ENCODE measurements at regions not wholly inside any gene's neighbourhood (a gene's known extent, or its start where the extent isn't known, plus 50 kb on each side); places are given as distances from the start of the nearest gene placed in this dataset.

DNA sequence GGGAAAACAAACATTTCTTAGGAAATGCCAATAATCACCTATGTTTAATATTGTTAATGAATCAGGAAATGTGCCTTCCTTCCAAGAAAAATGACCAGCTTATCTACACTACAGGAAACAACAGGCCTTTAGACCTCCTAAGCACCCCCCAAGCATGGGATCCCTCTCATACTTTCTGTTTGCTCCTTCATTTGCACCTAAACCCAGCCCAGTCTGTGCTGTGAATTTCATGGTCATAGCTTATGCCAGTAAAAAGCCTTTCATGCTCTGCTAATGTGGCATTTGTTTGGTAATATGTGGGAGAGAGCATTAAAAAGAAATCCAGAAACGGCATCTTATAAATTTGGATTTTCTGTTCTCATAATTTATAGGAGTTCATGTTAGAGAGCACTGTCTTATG lies 511.1 kb downstream of the EBF1 start (continued):
- TF ChIP-seq, protein P1, sequence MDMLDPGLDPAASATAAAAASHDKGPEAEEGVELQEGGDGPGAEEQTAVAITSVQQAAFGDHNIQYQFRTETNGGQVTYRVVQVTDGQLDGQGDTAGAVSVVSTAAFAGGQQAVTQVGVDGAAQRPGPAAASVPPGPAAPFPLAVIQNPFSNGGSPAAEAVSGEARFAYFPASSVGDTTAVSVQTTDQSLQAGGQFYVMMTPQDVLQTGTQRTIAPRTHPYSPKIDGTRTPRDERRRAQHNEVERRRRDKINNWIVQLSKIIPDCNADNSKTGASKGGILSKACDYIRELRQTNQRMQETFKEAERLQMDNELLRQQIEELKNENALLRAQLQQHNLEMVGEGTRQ (CRISPR knock-in tag; IDR thresholded peaks at IDR 0.05): no peak
- TF ChIP-seq ZNF396 (CRISPR knock-in tag; IDR thresholded peaks at IDR 0.05; ENCODE audit: borderline replicate concordance) (no peak), ZNF416 (CRISPR knock-in tag; IDR thresholded peaks at IDR 0.05) (no peak), RORB (CRISPR knock-in tag; IDR thresholded peaks at IDR 0.05) (no peak), KAT7 (CRISPR knock-in tag; IDR thresholded peaks at IDR 0.05; ENCODE audit: borderline replicate concordance) (no peak), NR3C1 (CRISPR knock-in tag; conservative IDR thresholded peaks at IDR 0.05; ENCODE audit: low read depth) (no peak)
- TF ChIP-seq, protein P2, sequence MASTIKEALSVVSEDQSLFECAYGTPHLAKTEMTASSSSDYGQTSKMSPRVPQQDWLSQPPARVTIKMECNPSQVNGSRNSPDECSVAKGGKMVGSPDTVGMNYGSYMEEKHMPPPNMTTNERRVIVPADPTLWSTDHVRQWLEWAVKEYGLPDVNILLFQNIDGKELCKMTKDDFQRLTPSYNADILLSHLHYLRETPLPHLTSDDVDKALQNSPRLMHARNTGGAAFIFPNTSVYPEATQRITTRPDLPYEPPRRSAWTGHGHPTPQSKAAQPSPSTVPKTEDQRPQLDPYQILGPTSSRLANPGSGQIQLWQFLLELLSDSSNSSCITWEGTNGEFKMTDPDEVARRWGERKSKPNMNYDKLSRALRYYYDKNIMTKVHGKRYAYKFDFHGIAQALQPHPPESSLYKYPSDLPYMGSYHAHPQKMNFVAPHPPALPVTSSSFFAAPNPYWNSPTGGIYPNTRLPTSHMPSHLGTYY (CRISPR knock-in tag; IDR thresholded peaks at IDR 0.05): no peak
- TF ChIP-seq, protein P3, sequence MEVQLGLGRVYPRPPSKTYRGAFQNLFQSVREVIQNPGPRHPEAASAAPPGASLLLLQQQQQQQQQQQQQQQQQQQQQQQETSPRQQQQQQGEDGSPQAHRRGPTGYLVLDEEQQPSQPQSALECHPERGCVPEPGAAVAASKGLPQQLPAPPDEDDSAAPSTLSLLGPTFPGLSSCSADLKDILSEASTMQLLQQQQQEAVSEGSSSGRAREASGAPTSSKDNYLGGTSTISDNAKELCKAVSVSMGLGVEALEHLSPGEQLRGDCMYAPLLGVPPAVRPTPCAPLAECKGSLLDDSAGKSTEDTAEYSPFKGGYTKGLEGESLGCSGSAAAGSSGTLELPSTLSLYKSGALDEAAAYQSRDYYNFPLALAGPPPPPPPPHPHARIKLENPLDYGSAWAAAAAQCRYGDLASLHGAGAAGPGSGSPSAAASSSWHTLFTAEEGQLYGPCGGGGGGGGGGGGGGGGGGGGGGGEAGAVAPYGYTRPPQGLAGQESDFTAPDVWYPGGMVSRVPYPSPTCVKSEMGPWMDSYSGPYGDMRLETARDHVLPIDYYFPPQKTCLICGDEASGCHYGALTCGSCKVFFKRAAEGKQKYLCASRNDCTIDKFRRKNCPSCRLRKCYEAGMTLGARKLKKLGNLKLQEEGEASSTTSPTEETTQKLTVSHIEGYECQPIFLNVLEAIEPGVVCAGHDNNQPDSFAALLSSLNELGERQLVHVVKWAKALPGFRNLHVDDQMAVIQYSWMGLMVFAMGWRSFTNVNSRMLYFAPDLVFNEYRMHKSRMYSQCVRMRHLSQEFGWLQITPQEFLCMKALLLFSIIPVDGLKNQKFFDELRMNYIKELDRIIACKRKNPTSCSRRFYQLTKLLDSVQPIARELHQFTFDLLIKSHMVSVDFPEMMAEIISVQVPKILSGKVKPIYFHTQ (CRISPR knock-in tag; IDR thresholded peaks at IDR 0.05): no peak
- TF ChIP-seq, protein P4, sequence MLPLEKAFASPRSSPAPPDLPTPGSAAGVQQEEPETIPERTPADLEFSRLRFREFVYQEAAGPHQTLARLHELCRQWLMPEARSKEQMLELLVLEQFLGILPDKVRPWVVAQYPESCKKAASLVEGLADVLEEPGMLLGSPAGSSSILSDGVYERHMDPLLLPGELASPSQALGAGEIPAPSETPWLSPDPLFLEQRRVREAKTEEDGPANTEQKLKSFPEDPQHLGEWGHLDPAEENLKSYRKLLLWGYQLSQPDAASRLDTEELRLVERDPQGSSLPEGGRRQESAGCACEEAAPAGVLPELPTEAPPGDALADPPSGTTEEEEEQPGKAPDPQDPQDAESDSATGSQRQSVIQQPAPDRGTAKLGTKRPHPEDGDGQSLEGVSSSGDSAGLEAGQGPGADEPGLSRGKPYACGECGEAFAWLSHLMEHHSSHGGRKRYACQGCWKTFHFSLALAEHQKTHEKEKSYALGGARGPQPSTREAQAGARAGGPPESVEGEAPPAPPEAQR (CRISPR knock-in tag; IDR thresholded peaks at IDR 0.05): no peak
- TF ChIP-seq, protein P5, sequence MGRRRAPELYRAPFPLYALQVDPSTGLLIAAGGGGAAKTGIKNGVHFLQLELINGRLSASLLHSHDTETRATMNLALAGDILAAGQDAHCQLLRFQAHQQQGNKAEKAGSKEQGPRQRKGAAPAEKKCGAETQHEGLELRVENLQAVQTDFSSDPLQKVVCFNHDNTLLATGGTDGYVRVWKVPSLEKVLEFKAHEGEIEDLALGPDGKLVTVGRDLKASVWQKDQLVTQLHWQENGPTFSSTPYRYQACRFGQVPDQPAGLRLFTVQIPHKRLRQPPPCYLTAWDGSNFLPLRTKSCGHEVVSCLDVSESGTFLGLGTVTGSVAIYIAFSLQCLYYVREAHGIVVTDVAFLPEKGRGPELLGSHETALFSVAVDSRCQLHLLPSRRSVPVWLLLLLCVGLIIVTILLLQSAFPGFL (CRISPR knock-in tag; IDR thresholded peaks at IDR 0.05; ENCODE audit: borderline replicate concordance): no peak
- TF ChIP-seq, protein P6, sequence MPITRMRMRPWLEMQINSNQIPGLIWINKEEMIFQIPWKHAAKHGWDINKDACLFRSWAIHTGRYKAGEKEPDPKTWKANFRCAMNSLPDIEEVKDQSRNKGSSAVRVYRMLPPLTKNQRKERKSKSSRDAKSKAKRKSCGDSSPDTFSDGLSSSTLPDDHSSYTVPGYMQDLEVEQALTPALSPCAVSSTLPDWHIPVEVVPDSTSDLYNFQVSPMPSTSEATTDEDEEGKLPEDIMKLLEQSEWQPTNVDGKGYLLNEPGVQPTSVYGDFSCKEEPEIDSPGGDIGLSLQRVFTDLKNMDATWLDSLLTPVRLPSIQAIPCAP (CRISPR knock-in tag; IDR thresholded peaks at IDR 0.05): no peak
- TF ChIP-seq, protein P7, sequence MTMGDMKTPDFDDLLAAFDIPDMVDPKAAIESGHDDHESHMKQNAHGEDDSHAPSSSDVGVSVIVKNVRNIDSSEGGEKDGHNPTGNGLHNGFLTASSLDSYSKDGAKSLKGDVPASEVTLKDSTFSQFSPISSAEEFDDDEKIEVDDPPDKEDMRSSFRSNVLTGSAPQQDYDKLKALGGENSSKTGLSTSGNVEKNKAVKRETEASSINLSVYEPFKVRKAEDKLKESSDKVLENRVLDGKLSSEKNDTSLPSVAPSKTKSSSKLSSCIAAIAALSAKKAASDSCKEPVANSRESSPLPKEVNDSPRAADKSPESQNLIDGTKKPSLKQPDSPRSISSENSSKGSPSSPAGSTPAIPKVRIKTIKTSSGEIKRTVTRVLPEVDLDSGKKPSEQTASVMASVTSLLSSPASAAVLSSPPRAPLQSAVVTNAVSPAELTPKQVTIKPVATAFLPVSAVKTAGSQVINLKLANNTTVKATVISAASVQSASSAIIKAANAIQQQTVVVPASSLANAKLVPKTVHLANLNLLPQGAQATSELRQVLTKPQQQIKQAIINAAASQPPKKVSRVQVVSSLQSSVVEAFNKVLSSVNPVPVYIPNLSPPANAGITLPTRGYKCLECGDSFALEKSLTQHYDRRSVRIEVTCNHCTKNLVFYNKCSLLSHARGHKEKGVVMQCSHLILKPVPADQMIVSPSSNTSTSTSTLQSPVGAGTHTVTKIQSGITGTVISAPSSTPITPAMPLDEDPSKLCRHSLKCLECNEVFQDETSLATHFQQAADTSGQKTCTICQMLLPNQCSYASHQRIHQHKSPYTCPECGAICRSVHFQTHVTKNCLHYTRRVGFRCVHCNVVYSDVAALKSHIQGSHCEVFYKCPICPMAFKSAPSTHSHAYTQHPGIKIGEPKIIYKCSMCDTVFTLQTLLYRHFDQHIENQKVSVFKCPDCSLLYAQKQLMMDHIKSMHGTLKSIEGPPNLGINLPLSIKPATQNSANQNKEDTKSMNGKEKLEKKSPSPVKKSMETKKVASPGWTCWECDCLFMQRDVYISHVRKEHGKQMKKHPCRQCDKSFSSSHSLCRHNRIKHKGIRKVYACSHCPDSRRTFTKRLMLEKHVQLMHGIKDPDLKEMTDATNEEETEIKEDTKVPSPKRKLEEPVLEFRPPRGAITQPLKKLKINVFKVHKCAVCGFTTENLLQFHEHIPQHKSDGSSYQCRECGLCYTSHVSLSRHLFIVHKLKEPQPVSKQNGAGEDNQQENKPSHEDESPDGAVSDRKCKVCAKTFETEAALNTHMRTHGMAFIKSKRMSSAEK (CRISPR knock-in tag; IDR thresholded peaks at IDR 0.05; ENCODE audit: borderline replicate concordance): no peak
- TF ChIP-seq, protein P8, sequence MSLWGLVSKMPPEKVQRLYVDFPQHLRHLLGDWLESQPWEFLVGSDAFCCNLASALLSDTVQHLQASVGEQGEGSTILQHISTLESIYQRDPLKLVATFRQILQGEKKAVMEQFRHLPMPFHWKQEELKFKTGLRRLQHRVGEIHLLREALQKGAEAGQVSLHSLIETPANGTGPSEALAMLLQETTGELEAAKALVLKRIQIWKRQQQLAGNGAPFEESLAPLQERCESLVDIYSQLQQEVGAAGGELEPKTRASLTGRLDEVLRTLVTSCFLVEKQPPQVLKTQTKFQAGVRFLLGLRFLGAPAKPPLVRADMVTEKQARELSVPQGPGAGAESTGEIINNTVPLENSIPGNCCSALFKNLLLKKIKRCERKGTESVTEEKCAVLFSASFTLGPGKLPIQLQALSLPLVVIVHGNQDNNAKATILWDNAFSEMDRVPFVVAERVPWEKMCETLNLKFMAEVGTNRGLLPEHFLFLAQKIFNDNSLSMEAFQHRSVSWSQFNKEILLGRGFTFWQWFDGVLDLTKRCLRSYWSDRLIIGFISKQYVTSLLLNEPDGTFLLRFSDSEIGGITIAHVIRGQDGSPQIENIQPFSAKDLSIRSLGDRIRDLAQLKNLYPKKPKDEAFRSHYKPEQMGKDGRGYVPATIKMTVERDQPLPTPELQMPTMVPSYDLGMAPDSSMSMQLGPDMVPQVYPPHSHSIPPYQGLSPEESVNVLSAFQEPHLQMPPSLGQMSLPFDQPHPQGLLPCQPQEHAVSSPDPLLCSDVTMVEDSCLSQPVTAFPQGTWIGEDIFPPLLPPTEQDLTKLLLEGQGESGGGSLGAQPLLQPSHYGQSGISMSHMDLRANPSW (CRISPR knock-in tag; conservative IDR thresholded peaks at IDR 0.05; ENCODE audit: low read depth): no peak

Data from WTC11 (cell line).